Fibroblast of upper back skin (primary cell): ENCODE measurements at regions not wholly inside any gene's neighbourhood (a gene's known extent, or its start where the extent isn't known, plus 50 kb on each side); places are given as distances from the start of the nearest gene placed in this dataset.

Experiments used
- DNase-seq: peaks from one replicate; pipeline ENCODE4 v3.0.0-alpha.2; 2013

- DNase-seq: no peak
Observed at GRCh38 chr12:114744285-114744684, 60.3 kb upstream of the TBX3 start.

GRCh38 chr12:114743799-114744198, 59.8 kb upstream of the TBX3 start:
- DNase-seq: no peak

- DNase-seq: no peak
Observed at GRCh38 chr12:114743289-114743688, 59.3 kb upstream of the TBX3 start.

- DNase-seq: no peak
Observed at GRCh38 chr12:114742363-114742762, 58.4 kb upstream of the TBX3 start.

GRCh38 chr12:114741940-114742339, 58.0 kb upstream of the TBX3 start:
- no peak for DNase-seq

GRCh38 chr12:114740448-114740847, 56.5 kb upstream of the TBX3 start:
- DNase-seq: no peak

GRCh38 chr12:114738460-114739184, 54.6 kb upstream of the TBX3 start:
- DNase-seq: no peak

- no peak for DNase-seq
Observed at GRCh38 chr12:114735680-114736374, 51.9 kb upstream of the TBX3 start.

- no peak for DNase-seq
Observed at GRCh38 chr12:114735011-114735410, 51.0 kb upstream of the TBX3 start.

- DNase-seq: no peak
Observed at GRCh38 chr12:114733919-114734318, 49.9 kb upstream of the TBX3 start.
